ENCODE measurements at regions not wholly inside any gene's neighbourhood (a gene's known extent, or its start where the extent isn't known, plus 50 kb on each side); places are given as distances from the start of the nearest gene placed in this dataset.

DNA sequence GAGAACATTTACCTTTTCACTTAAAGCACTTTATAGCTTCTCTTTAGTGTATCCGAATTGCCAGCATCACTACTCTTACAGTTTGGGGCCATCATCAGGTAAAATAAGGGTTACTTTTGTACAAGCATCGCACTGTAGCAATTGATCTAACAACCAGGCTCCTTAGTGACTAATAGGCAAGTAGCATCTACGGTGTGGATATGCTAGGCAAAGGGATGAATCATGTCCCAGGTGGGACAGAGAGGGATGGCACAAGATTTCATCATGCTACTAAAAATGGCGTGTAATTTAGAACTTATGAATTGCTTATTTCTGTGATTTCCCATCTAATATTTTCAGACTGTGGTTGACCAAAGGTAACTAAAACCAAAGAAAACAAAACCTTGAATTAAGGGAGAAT is 582.3 kb downstream of the KCNH5 start:
- TF ChIP-seq, protein P1, sequence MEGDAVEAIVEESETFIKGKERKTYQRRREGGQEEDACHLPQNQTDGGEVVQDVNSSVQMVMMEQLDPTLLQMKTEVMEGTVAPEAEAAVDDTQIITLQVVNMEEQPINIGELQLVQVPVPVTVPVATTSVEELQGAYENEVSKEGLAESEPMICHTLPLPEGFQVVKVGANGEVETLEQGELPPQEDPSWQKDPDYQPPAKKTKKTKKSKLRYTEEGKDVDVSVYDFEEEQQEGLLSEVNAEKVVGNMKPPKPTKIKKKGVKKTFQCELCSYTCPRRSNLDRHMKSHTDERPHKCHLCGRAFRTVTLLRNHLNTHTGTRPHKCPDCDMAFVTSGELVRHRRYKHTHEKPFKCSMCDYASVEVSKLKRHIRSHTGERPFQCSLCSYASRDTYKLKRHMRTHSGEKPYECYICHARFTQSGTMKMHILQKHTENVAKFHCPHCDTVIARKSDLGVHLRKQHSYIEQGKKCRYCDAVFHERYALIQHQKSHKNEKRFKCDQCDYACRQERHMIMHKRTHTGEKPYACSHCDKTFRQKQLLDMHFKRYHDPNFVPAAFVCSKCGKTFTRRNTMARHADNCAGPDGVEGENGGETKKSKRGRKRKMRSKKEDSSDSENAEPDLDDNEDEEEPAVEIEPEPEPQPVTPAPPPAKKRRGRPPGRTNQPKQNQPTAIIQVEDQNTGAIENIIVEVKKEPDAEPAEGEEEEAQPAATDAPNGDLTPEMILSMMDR (IDR thresholded peaks at IDR 0.05; ENCODE audit: borderline replicate concordance, extremely low read depth, low read length, poor library complexity, severe bottlenecking) = no peak
- TF ChIP-seq EZH2 (IDR thresholded peaks at IDR 0.05; ENCODE audit: borderline replicate concordance, low read depth, low read length, severe bottlenecking) = no peak
